C4-2B (cell line): ENCODE measurements at regions not wholly inside any gene's neighbourhood (a gene's known extent, or its start where the extent isn't known, plus 50 kb on each side); places are given as distances from the start of the nearest gene placed in this dataset.

ENCODE experiments used
- CTCF ChIP-seq: fragments of 450-650 bp; conservative IDR thresholded peaks from 2 replicates; pipeline ENCODE4 v1.5.1; 2017; ENCODE audit warnings: mild to moderate bottlenecking
- ZFX ChIP-seq: fragments of 450-650 bp; IDR thresholded peaks from 2 replicates; pipeline ENCODE4 v1.6.1; 2017

- TF ChIP-seq CTCF (no peak), ZFX (no peak)
Observed at GRCh38 chr7:63025815-63026214, 972.8 kb upstream of the ZNF722 start.
